ENCODE measurements at regions not wholly inside any gene's neighbourhood (a gene's known extent, or its start where the extent isn't known, plus 50 kb on each side); places are given as distances from the start of the nearest gene placed in this dataset.

DNA sequence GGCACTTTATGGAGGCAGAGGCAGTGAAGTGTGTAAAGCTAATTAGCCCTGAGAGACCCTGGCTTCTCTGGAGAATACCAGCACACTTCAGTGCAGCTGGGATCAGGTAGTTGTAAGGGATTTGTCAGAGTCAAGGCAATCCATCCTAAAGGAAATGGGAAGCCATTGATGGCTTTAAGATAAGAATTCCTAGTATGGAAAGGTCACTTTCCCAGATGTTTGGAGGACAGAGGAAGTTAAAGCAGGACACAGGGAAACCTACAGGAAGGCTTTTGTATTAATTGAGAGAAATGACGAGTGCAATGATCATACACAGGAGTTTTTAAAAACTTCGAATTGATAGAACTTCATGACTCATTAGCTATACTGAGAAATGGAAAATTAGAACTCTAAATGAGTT is 254.4 kb downstream of the SLC16A7 start:
- no peaks in the 10 kb centered on the region for H3K27me3 Mint-ChIP-seq (ENCODE audit: low read depth)
- H3K36me3 Mint-ChIP-seq (ENCODE audit: low read depth): no peaks in the 10 kb centered on the region
- peaks cover 6% of the 10 kb centered on the region for H3K9me3 Mint-ChIP-seq
- no peaks in the 10 kb centered on the region for H3K4me1 Mint-ChIP-seq
- TF ChIP-seq, protein P1, sequence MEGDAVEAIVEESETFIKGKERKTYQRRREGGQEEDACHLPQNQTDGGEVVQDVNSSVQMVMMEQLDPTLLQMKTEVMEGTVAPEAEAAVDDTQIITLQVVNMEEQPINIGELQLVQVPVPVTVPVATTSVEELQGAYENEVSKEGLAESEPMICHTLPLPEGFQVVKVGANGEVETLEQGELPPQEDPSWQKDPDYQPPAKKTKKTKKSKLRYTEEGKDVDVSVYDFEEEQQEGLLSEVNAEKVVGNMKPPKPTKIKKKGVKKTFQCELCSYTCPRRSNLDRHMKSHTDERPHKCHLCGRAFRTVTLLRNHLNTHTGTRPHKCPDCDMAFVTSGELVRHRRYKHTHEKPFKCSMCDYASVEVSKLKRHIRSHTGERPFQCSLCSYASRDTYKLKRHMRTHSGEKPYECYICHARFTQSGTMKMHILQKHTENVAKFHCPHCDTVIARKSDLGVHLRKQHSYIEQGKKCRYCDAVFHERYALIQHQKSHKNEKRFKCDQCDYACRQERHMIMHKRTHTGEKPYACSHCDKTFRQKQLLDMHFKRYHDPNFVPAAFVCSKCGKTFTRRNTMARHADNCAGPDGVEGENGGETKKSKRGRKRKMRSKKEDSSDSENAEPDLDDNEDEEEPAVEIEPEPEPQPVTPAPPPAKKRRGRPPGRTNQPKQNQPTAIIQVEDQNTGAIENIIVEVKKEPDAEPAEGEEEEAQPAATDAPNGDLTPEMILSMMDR (conservative IDR thresholded peaks at IDR 0.05): no peak
- no peak overlapping the region for H3K27ac Mint-ChIP-seq (ENCODE audit: unreplicated experiment)
- no peak for DNase-seq (ENCODE audit: low read depth, low spot score)
- H3K4me3 Mint-ChIP-seq: no peak overlapping the region

DNA sequence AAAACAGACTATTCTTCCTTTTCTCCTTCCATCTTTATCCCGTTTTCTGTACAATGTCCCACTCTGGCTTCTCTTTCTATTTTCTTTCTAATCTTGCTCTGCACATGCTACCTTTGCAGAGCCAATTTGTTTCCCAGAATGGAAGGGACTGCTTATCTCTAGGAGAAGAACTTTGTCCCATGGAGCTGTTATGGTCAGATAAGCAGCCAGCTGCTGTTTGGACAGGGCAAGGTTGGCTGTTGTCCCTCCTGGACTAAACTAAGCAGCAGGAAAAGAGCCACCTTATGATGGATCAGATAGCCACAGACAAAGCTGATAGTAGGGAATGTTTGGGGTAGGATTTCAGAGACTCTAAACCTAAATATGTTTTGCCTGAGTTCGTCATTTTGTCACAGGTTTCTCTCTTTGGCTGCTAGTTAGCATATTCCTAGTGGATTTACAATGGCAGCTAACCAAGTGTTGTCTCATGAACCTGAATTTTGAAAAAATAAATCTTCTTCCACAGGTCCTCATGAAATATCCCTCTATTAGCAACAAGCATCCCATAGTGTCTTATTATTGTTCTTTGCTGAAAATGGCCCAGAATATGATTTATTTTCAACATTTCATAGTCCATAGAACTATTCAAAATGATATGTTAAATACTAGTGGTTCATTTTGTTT is 262.8 kb downstream of the SLC16A7 start:
- no peak overlapping the region for H3K27ac Mint-ChIP-seq (ENCODE audit: unreplicated experiment)
- TF ChIP-seq, protein P1 (conservative IDR thresholded peaks at IDR 0.05): no peak
- H3K4me1 Mint-ChIP-seq: no peaks in the 10 kb centered on the region
- no peak overlapping the region for H3K4me3 Mint-ChIP-seq
- no peak for DNase-seq (ENCODE audit: low read depth, low spot score)
- peaks cover 21% of the 10 kb centered on the region for H3K9me3 Mint-ChIP-seq
- peaks cover 2% of the 10 kb centered on the region for H3K27me3 Mint-ChIP-seq (ENCODE audit: low read depth)
- no peaks in the 10 kb centered on the region for H3K36me3 Mint-ChIP-seq (ENCODE audit: low read depth)

DNA sequence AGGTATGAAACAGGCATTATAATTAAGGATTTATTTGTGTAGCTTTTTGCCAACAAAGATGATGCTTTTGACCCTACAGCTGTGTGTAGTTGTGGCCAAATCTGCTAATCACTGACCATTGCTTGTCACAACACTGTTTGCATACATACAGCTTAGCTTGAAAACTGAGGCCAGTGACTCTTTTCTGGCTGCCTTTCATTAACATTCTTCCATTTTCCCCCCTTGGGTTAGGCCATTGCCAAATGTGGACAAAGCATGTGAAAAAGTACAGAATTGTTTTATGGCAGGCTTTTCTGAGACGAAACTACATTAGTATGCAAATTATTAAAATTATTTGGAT is 263.3 kb downstream of the SLC16A7 start:
- Mint-ChIP-seq H3K27me3 (ENCODE audit: low read depth) (peaks cover 2% of the 10 kb centered on the region), H3K27ac (ENCODE audit: unreplicated experiment) (no peak overlapping the region), H3K4me1 (no peaks in the 10 kb centered on the region), H3K9me3 (peaks cover 21% of the 10 kb centered on the region), H3K36me3 (ENCODE audit: low read depth) (no peaks in the 10 kb centered on the region), H3K4me3 (no peak overlapping the region)
- DNase-seq (ENCODE audit: low read depth, low spot score): no peak
- TF ChIP-seq, protein P1 (conservative IDR thresholded peaks at IDR 0.05): no peak

DNA sequence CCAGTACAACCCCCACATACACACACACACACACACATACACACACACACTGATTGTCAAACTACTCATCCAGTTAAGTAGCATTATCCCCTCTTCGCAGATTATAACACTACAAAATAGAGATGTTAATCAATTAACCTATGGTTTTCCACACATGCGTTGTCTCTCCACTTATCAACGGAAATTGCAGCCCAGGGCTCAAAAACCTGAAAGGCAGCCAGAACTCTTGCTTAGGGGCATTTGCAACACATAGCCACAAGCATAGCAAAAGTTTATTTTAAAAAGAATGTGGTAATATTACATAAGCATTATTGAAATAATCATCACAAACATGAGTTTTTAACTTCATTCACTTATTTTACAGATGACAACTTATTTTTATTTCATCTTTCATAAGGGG is 265.8 kb downstream of the SLC16A7 start:
- Mint-ChIP-seq H3K27me3 (ENCODE audit: low read depth) (peaks cover 2% of the 10 kb centered on the region), H3K27ac (ENCODE audit: unreplicated experiment) (no peak overlapping the region), H3K4me1 (no peaks in the 10 kb centered on the region), H3K9me3 (peaks cover 13% of the 10 kb centered on the region), H3K4me3 (no peak overlapping the region), H3K36me3 (ENCODE audit: low read depth) (no peaks in the 10 kb centered on the region)
- no peak for DNase-seq (ENCODE audit: low read depth, low spot score)
- TF ChIP-seq, protein P1 (conservative IDR thresholded peaks at IDR 0.05): no peak

DNA sequence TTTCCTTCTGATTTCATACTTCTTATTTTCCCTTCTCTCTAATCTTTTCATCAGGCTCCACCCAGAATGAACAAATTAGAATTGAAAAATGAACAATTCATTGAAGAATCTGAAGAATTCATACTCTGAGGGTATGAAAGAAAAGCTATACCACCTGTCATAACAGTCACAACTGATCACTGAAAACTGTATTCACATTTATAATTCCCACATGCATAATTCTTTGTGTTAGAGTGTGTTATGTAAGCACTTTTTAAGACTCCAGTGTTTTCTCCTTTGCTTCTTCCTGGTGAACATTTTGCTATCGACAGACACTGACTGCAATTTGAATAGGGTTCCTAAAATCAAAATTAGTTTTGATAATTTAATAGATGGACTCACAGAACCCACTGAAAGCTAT is 271.2 kb downstream of the SLC16A7 start:
- no peaks in the 10 kb centered on the region for H3K4me1 Mint-ChIP-seq
- H3K4me3 Mint-ChIP-seq: no peak overlapping the region
- no peak for DNase-seq (ENCODE audit: low read depth, low spot score)
- no peaks in the 10 kb centered on the region for H3K36me3 Mint-ChIP-seq (ENCODE audit: low read depth)
- H3K9me3 Mint-ChIP-seq: no peaks in the 10 kb centered on the region
- no peak overlapping the region for H3K27ac Mint-ChIP-seq (ENCODE audit: unreplicated experiment)
- H3K27me3 Mint-ChIP-seq (ENCODE audit: low read depth): no peaks in the 10 kb centered on the region
- TF ChIP-seq, protein P1 (conservative IDR thresholded peaks at IDR 0.05): no peak
